SK-N-SH treated with all-trans-retinoic acid at 6 μM for 48 hours (cell line): ENCODE measurements at regions not wholly inside any gene's neighbourhood (a gene's known extent, or its start where the extent isn't known, plus 50 kb on each side); places are given as distances from the start of the nearest gene placed in this dataset.

Source experiments
- CSRNP3 ChIP-seq: fragments of 250-450 bp; sonication (Bioruptor Pico); IDR thresholded peaks from 2 replicates; pipeline ENCODE4 v1.5.1; 2021; ENCODE audit warnings: mild to moderate bottlenecking, moderate library complexity
- ESRRG ChIP-seq: fragments of 250-450 bp; sonication (Bioruptor Pico); IDR thresholded peaks from 2 replicates; pipeline ENCODE4 v1.6.1; 2021; ENCODE audit warnings: mild to moderate bottlenecking
- GLIS3 ChIP-seq: fragments of 250-450 bp; sonication (Bioruptor Pico); IDR thresholded peaks from 2 replicates; pipeline ENCODE4 v1.5.0; 2020; ENCODE audit warnings: mild to moderate bottlenecking, moderate library complexity
- ISL1 ChIP-seq: fragments of 250-450 bp; sonication (Bioruptor Pico); IDR thresholded peaks from 2 replicates; pipeline ENCODE4 v2.1.2; 2022; ENCODE audit warnings: mild to moderate bottlenecking, moderate library complexity
- PATZ1 ChIP-seq: fragments of 250-450 bp; sonication (Bioruptor Pico); IDR thresholded peaks from 2 replicates; pipeline ENCODE4 v1.8.0; 2020; ENCODE audit warnings: mild to moderate bottlenecking, moderate library complexity, borderline replicate concordance
- RARB ChIP-seq: fragments of 250-450 bp; sonication (Bioruptor Pico); IDR thresholded peaks from 2 replicates; pipeline ENCODE4 v1.8.0; 2021; ENCODE audit warnings: mild to moderate bottlenecking, moderate library complexity
- TCF4 ChIP-seq: fragments of 250-450 bp; sonication (Bioruptor Pico); IDR thresholded peaks from 2 replicates; pipeline ENCODE4 v1.8.0; 2021; ENCODE audit warnings: mild to moderate bottlenecking, moderate library complexity, borderline replicate concordance
- TOX ChIP-seq: fragments of 250-450 bp; sonication (Bioruptor Pico); IDR thresholded peaks from 2 replicates; pipeline ENCODE4 v1.8.0; 2021; ENCODE audit warnings: mild to moderate bottlenecking, moderate library complexity, borderline replicate concordance
- ZFP3 ChIP-seq: fragments of 250-450 bp; sonication (Bioruptor Pico); IDR thresholded peaks from 2 replicates; pipeline ENCODE4 v1.5.0; 2020; ENCODE audit warnings: mild to moderate bottlenecking, moderate library complexity
- ZFP30 ChIP-seq: fragments of 450-650 bp; formaldehyde crosslinking; IDR thresholded peaks from 2 replicates; pipeline ENCODE4 v1.5.0; 2022; ENCODE audit warnings: mild to moderate bottlenecking, moderate library complexity
- ZNF70 ChIP-seq: fragments of 450-650 bp; formaldehyde crosslinking; IDR thresholded peaks from 2 replicates; pipeline ENCODE4 v1.5.0; 2020; ENCODE audit warnings: mild to moderate bottlenecking, moderate library complexity
- ZNF8 ChIP-seq: fragments of 450-650 bp; formaldehyde crosslinking; IDR thresholded peaks from 2 replicates; pipeline ENCODE4 v1.5.0; 2020; ENCODE audit warnings: mild to moderate bottlenecking, moderate library complexity
- TF ChIP-seq, protein P1 (sequence below): fragments of 250-450 bp; sonication (Bioruptor Pico); IDR thresholded peaks from 2 replicates; pipeline ENCODE4 v1.5.0; 2020; ENCODE audit warnings: mild to moderate bottlenecking, moderate library complexity
- TF ChIP-seq, protein P2 (sequence below): fragments of 250-450 bp; sonication (Bioruptor Pico); IDR thresholded peaks from 2 replicates; pipeline ENCODE4 v1.5.1; 2020; ENCODE audit warnings: low read depth, mild to moderate bottlenecking, moderate library complexity

DNA sequence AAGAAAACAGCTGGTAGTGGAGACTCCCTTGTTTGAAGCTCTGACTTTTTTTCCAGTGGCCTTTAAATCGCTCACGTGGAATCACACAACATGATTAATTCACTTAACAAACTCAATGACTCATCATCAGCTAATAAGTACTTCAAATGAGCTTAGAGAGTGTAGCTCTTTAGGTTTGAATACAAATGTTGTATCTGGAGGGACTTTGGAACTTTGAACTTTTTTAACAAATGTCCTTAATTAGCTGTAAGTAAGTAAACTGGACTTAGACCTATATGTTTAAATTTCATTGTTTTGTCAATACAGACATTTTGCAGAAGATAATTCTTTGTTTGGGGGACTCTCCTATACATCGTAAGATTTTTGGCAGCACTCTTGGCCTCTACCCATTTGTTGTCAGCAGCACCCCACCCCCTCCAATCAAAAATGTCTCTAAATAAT lies 581.1 kb downstream of the SPRY1 start:
- TF ChIP-seq TOX (no peak), RARB (CRISPR knock-in tag) (no peak), ISL1 (CRISPR knock-in tag) (no peak), ZFP3 (CRISPR knock-in tag) (no peak), TCF4 (no peak), ZNF8 (CRISPR knock-in tag) (no peak), ZFP30 (CRISPR knock-in tag) (no peak), GLIS3 (CRISPR knock-in tag) (no peak), PATZ1 (no peak), ESRRG (CRISPR knock-in tag) (no peak), CSRNP3 (no peak), ZNF70 (CRISPR knock-in tag) (no peak)
- TF ChIP-seq, protein P1, sequence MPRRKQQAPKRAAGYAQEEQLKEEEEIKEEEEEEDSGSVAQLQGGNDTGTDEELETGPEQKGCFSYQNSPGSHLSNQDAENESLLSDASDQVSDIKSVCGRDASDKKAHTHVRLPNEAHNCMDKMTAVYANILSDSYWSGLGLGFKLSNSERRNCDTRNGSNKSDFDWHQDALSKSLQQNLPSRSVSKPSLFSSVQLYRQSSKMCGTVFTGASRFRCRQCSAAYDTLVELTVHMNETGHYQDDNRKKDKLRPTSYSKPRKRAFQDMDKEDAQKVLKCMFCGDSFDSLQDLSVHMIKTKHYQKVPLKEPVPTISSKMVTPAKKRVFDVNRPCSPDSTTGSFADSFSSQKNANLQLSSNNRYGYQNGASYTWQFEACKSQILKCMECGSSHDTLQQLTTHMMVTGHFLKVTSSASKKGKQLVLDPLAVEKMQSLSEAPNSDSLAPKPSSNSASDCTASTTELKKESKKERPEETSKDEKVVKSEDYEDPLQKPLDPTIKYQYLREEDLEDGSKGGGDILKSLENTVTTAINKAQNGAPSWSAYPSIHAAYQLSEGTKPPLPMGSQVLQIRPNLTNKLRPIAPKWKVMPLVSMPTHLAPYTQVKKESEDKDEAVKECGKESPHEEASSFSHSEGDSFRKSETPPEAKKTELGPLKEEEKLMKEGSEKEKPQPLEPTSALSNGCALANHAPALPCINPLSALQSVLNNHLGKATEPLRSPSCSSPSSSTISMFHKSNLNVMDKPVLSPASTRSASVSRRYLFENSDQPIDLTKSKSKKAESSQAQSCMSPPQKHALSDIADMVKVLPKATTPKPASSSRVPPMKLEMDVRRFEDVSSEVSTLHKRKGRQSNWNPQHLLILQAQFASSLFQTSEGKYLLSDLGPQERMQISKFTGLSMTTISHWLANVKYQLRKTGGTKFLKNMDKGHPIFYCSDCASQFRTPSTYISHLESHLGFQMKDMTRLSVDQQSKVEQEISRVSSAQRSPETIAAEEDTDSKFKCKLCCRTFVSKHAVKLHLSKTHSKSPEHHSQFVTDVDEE, result no peak
- TF ChIP-seq, protein P2, sequence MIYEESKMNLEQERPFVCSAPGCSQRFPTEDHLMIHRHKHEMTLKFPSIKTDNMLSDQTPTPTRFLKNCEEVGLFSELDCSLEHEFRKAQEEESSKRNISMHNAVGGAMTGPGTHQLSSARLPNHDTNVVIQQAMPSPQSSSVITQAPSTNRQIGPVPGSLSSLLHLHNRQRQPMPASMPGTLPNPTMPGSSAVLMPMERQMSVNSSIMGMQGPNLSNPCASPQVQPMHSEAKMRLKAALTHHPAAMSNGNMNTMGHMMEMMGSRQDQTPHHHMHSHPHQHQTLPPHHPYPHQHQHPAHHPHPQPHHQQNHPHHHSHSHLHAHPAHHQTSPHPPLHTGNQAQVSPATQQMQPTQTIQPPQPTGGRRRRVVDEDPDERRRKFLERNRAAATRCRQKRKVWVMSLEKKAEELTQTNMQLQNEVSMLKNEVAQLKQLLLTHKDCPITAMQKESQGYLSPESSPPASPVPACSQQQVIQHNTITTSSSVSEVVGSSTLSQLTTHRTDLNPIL, result no peak
